ENCODE measurements at regions not wholly inside any gene's neighbourhood (a gene's known extent, or its start where the extent isn't known, plus 50 kb on each side); places are given as distances from the start of the nearest gene placed in this dataset.
A peak's percentile ranks its signal among the peaks of the same experiment; 100 is the strongest.

DNA sequence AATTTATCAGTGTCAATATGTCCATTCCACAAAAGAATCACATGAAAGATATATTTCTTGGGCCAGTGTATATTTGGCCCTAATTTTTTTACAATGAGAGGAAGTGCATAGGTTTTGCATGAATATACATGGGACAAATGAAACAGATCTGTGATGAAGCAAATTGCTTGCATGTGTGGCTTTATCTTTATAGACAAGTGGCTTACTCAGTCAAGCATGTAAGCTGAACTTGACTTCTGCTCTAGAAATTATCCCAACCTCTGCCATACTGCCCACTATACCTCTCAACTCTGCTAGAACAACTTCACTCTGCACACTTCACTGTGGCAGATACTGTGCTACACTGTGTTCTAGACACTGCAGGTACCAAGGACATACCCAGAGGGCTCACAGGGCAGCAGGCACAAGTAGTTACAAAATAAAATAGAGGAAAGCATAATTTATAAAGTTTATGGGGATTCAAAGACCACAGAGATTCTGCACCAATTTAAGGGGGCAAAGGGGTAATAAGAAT is 349.2 kb upstream of the HSF2 start (continued):
- TF ChIP-seq ZNF10 (tag by site-specific recombination; IDR thresholded peaks at IDR 0.05), result no peak
- TF ChIP-seq, protein P1, sequence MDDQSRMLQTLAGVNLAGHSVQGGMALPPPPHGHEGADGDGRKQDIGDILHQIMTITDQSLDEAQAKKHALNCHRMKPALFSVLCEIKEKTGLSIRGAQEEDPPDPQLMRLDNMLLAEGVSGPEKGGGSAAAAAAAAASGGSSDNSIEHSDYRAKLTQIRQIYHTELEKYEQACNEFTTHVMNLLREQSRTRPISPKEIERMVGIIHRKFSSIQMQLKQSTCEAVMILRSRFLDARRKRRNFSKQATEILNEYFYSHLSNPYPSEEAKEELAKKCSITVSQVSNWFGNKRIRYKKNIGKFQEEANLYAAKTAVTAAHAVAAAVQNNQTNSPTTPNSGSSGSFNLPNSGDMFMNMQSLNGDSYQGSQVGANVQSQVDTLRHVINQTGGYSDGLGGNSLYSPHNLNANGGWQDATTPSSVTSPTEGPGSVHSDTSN (CRISPR knock-in tag; IDR thresholded peaks at IDR 0.05), result no peak
- TF ChIP-seq ZNF791 (tag by site-specific recombination; IDR thresholded peaks at IDR 0.05), result no peak
- no peak for TF ChIP-seq ZBTB21 (tag by site-specific recombination; IDR thresholded peaks at IDR 0.05)
- TF ChIP-seq, protein P2, sequence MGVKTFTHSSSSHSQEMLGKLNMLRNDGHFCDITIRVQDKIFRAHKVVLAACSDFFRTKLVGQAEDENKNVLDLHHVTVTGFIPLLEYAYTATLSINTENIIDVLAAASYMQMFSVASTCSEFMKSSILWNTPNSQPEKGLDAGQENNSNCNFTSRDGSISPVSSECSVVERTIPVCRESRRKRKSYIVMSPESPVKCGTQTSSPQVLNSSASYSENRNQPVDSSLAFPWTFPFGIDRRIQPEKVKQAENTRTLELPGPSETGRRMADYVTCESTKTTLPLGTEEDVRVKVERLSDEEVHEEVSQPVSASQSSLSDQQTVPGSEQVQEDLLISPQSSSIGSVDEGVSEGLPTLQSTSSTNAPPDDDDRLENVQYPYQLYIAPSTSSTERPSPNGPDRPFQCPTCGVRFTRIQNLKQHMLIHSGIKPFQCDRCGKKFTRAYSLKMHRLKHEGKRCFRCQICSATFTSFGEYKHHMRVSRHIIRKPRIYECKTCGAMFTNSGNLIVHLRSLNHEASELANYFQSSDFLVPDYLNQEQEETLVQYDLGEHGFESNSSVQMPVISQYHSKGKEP (tag by site-specific recombination; IDR thresholded peaks at IDR 0.05), result no peak
- TF ChIP-seq ZNF571 (tag by site-specific recombination; IDR thresholded peaks at IDR 0.05), result no peak
- TF ChIP-seq ZNF549 (tag by site-specific recombination; IDR thresholded peaks at IDR 0.05), result no peak
- no peak for TF ChIP-seq ZNF837 (tag by site-specific recombination; IDR thresholded peaks at IDR 0.05)
- TF ChIP-seq ZNF76 (tag by site-specific recombination; IDR thresholded peaks at IDR 0.05; ENCODE audit: borderline replicate concordance, low read depth), result no peak
- TF ChIP-seq, protein P3, sequence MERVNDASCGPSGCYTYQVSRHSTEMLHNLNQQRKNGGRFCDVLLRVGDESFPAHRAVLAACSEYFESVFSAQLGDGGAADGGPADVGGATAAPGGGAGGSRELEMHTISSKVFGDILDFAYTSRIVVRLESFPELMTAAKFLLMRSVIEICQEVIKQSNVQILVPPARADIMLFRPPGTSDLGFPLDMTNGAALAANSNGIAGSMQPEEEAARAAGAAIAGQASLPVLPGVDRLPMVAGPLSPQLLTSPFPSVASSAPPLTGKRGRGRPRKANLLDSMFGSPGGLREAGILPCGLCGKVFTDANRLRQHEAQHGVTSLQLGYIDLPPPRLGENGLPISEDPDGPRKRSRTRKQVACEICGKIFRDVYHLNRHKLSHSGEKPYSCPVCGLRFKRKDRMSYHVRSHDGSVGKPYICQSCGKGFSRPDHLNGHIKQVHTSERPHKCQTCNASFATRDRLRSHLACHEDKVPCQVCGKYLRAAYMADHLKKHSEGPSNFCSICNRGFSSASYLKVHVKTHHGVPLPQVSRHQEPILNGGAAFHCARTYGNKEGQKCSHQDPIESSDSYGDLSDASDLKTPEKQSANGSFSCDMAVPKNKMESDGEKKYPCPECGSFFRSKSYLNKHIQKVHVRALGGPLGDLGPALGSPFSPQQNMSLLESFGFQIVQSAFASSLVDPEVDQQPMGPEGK (tag by site-specific recombination; IDR thresholded peaks at IDR 0.05), result no peak

DNA sequence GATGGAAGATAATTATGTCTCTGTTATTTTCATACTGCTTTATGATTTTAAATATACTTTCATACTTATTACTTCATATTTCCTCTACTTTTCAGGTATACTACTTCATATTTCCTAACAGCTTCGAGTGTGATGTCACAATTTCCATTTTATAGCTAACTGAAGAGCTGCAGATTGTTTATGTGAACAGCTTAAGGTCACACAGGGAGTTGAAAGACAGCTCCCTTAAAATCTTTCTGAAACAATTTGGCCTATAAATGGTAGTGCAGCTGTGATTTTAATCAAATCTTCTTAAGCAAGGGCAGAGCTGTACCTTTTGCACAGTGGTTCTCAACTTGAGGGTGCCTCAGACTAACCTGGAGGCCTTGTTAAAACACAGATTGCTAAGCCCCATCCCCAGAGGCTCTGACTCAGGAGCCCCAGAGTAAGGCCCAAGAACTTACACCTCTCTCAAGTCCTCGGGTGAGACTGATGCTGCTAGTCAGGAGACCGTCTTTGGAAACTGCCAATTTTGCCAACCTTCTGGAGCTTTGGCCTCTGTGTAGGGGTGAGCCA is 347.0 kb upstream of the HSF2 start:
- H3K9me3 ChIP-seq (ENCODE audit: control insufficient read depth, insufficient read depth, low read depth, low read length), result no peaks in the 10 kb centered on the region
- no peak overlapping the region for H3K27ac ChIP-seq (ENCODE audit: extremely low read depth, low read depth, low read length)
- CTCF ChIA-PET, result interaction anchor here (0.6 to 1.6 kb wide), 4 partner anchors 19 to 210 kb away, joined by 3 to 9 read pairs (median 6); no protein-coding TSS in a partner anchor
- POLR2A ChIA-PET, result no interaction called here
- TF ChIP-seq, protein P3 (tag by site-specific recombination; IDR thresholded peaks at IDR 0.05), result no peak
- TF ChIP-seq TRIM28 (IDR thresholded peaks at IDR 0.05; ENCODE audit: borderline replicate concordance, low read length), result 0 out of 2 replicates have a peak, but pooled peaks have one; percentile 38
- no peaks in the 10 kb centered on the region for H3K4me1 ChIP-seq (ENCODE audit: control insufficient read depth, insufficient read depth, low read length)
- no peaks in the 10 kb centered on the region for H3K36me3 ChIP-seq (ENCODE audit: control insufficient read depth in 2 of 2, insufficient read depth in 1 of 2, low read length in 2 of 2)
- H3K4me3 ChIP-seq (ENCODE audit: low read depth, low read length), result no peak overlapping the region

DNA sequence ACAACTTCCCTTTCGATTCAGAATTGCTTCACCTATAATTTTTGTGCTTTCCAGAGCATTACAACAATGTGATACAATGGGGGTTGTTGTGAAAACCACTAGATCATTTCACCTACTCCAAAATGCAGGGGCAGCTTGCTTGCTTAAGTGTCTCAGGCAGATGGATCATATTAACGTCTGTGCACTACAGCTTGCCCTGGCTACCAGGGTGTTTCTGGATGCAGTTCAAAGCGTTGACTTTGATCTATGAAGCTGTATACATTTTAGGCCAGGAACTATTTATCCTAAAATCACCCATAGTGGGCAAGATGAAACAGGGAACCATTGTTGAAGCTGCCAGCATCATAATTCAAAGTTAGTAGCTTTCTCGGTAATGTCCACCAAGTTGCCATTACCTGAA is 339.5 kb upstream of the HSF2 start:
- peaks cover 2% of the 10 kb centered on the region; the same call in 1 of the 2 replicates for H3K4me1 ChIP-seq (ENCODE audit: control insufficient read depth, insufficient read depth, low read length)
- H3K4me3 ChIP-seq (ENCODE audit: low read depth, low read length), result no peak overlapping the region
- H3K9me3 ChIP-seq (ENCODE audit: control insufficient read depth, insufficient read depth, low read depth, low read length), result no peaks in the 10 kb centered on the region
- ChIA-PET POLR2A (no interaction called here), CTCF (interaction anchor here (0.7 to 1.2 kb wide), 2 partner anchors 9 to 713 kb away, joined by 3 to 4 read pairs; no protein-coding TSS in a partner anchor)
- H3K36me3 ChIP-seq (ENCODE audit: control insufficient read depth in 2 of 2, insufficient read depth in 1 of 2, low read length in 2 of 2), result no peaks in the 10 kb centered on the region
- no peak overlapping the region for H3K27ac ChIP-seq (ENCODE audit: extremely low read depth, low read depth, low read length)
- TF ChIP-seq, protein P4, sequence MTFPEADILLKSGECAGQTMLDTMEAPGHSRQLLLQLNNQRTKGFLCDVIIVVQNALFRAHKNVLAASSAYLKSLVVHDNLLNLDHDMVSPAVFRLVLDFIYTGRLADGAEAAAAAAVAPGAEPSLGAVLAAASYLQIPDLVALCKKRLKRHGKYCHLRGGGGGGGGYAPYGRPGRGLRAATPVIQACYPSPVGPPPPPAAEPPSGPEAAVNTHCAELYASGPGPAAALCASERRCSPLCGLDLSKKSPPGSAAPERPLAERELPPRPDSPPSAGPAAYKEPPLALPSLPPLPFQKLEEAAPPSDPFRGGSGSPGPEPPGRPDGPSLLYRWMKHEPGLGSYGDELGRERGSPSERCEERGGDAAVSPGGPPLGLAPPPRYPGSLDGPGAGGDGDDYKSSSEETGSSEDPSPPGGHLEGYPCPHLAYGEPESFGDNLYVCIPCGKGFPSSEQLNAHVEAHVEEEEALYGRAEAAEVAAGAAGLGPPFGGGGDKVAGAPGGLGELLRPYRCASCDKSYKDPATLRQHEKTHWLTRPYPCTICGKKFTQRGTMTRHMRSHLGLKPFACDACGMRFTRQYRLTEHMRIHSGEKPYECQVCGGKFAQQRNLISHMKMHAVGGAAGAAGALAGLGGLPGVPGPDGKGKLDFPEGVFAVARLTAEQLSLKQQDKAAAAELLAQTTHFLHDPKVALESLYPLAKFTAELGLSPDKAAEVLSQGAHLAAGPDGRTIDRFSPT (tag by site-specific recombination; IDR thresholded peaks at IDR 0.05), result no peak
- TF ChIP-seq, protein P5, sequence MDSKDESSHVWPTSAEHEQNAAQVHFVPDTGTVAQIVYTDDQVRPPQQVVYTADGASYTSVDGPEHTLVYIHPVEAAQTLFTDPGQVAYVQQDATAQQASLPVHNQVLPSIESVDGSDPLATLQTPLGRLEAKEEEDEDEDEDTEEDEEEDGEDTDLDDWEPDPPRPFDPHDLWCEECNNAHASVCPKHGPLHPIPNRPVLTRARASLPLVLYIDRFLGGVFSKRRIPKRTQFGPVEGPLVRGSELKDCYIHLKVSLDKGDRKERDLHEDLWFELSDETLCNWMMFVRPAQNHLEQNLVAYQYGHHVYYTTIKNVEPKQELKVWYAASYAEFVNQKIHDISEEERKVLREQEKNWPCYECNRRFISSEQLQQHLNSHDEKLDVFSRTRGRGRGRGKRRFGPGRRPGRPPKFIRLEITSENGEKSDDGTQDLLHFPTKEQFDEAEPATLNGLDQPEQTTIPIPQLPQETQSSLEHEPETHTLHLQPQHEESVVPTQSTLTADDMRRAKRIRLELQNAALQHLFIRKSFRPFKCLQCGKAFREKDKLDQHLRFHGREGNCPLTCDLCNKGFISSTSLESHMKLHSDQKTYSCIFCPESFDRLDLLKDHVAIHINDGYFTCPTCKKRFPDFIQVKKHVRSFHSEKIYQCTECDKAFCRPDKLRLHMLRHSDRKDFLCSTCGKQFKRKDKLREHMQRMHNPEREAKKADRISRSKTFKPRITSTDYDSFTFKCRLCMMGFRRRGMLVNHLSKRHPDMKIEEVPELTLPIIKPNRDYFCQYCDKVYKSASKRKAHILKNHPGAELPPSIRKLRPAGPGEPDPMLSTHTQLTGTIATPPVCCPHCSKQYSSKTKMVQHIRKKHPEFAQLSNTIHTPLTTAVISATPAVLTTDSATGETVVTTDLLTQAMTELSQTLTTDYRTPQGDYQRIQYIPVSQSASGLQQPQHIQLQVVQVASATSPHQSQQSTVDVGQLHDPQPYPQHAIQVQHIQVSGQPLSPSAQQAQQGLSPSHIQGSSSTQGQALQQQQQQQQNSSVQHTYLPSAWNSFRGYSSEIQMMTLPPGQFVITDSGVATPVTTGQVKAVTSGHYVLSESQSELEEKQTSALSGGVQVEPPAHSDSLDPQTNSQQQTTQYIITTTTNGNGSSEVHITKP (tag by site-specific recombination; IDR thresholded peaks at IDR 0.05), result peak; percentile 68
